Testis (tissue), 2 donors: ENCODE measurements at regions not wholly inside any gene's neighbourhood (a gene's known extent, or its start where the extent isn't known, plus 50 kb on each side); places are given as distances from the start of the nearest gene placed in this dataset.

Source experiments
- POLR2A ChIP-seq: fragments of 450-650 bp; IDR thresholded peaks from one replicate; pipeline ENCODE4 v1.6.1; 2017; ENCODE audit warnings: antibody characterized with exemption, mild to moderate bottlenecking, moderate library complexity
- TF ChIP-seq, protein P1 (sequence below), 3 experiments: fragments of 450-650 bp in 2 of 3; fragments of 200-600 bp in 1 of 3; sonication (generic) in 1 of 3; IDR thresholded peaks; one replicate each; pipeline ENCODE4 v1.5.1; 2016 to 2019; ENCODE audit warnings: antibody characterized with exemption in 3 of 3, mild to moderate bottlenecking in 2 of 3, moderate library complexity in 1 of 3

DNA sequence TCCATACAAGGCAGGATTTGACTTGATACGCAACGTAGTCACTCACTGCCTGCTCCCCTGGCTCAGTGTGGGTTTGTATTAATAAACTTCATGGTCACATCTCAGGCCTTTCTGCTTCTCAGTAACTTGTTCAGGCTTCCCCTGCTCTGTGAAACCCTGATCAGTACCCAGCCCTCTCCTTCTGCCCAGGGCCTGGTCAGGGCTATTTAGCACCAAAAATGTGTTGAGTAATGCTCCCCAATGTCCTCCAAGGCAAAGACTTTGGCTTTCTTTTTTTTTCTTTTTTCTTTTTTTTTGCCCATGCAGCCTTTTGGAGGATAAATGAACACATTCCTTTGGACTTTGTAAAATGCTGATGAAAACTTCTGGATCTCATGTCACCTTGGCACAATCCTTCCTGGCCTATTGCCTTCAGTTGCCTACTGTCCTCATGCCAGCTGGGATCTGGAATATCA, 399.2 kb upstream of the KLF4 start:
- TF ChIP-seq, protein P1, sequence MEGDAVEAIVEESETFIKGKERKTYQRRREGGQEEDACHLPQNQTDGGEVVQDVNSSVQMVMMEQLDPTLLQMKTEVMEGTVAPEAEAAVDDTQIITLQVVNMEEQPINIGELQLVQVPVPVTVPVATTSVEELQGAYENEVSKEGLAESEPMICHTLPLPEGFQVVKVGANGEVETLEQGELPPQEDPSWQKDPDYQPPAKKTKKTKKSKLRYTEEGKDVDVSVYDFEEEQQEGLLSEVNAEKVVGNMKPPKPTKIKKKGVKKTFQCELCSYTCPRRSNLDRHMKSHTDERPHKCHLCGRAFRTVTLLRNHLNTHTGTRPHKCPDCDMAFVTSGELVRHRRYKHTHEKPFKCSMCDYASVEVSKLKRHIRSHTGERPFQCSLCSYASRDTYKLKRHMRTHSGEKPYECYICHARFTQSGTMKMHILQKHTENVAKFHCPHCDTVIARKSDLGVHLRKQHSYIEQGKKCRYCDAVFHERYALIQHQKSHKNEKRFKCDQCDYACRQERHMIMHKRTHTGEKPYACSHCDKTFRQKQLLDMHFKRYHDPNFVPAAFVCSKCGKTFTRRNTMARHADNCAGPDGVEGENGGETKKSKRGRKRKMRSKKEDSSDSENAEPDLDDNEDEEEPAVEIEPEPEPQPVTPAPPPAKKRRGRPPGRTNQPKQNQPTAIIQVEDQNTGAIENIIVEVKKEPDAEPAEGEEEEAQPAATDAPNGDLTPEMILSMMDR (IDR thresholded peaks at IDR 0.05), result no peak
- TF ChIP-seq POLR2A, result no peak
